ENCODE measurements at regions not wholly inside any gene's neighbourhood (a gene's known extent, or its start where the extent isn't known, plus 50 kb on each side); places are given as distances from the start of the nearest gene placed in this dataset.

DNA sequence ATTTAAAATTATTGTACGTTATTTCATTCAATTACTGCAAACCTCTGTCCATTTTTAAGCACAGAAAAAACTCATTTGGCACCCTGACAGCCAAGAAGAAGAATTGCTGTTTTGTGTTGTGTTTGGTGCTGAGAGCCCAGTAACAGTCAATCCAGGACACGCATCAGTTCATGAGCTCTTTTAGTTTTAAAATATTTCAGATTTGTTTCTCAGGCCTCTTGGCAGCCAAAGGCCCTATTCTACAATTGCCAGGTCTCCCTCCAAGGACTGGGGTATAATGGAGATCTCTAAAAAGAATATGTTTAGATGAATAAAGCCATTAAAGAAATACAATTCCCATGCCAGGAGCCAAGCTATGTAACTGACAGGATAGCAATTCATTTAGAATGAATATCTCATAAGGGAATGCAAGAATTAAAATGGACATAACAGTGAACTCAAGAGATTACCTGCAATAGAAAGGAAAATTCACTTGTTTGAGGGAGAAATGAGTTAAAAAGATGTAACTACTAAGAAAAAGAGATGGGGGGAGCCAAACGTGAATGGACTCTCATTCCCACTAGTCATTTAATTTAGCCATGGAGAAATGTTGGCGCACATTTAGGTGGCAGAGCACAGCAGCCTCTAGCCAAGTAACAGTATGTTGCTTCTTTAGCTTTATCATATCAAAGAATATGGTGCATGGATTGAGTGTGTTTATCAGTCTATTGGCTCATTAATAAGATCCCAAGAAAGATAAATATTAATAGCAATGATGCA is 140.6 kb upstream of the PELI2 start:
- TF ChIP-seq, protein P1, sequence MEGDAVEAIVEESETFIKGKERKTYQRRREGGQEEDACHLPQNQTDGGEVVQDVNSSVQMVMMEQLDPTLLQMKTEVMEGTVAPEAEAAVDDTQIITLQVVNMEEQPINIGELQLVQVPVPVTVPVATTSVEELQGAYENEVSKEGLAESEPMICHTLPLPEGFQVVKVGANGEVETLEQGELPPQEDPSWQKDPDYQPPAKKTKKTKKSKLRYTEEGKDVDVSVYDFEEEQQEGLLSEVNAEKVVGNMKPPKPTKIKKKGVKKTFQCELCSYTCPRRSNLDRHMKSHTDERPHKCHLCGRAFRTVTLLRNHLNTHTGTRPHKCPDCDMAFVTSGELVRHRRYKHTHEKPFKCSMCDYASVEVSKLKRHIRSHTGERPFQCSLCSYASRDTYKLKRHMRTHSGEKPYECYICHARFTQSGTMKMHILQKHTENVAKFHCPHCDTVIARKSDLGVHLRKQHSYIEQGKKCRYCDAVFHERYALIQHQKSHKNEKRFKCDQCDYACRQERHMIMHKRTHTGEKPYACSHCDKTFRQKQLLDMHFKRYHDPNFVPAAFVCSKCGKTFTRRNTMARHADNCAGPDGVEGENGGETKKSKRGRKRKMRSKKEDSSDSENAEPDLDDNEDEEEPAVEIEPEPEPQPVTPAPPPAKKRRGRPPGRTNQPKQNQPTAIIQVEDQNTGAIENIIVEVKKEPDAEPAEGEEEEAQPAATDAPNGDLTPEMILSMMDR (IDR thresholded peaks at IDR 0.05): no peak
- no peak for TF ChIP-seq POLR2A (IDR thresholded peaks at IDR 0.05)

All from uterus (tissue), 2 donors.